Fibroblast of lung (primary cell): ENCODE measurements at regions not wholly inside any gene's neighbourhood (a gene's known extent, or its start where the extent isn't known, plus 50 kb on each side); places are given as distances from the start of the nearest gene placed in this dataset.

Source experiments
- DNase-seq, 2 donors: peaks; one replicate each; pipeline versions ENCODE4 v3.0.0 to v3.0.0-alpha.2; 2010; ENCODE audit warnings: low read depth in 2 of 2
- H2AFZ ChIP-seq: 2 replicates; pipeline ENCODE4 v1.5.1; 2012; ENCODE audit warnings: low read length, control low read depth, inconsistent platforms
- H3K27ac ChIP-seq: 2 replicates; pipeline ENCODE4 v1.5.1; 2011; ENCODE audit warnings: low read length, control low read depth; ENCODE audit not compliant: insufficient read depth
- H3K27me3 ChIP-seq: 2 replicates; pipeline ENCODE4 v1.5.1; 2011; ENCODE audit warnings: mild to moderate bottlenecking, low read length; ENCODE audit not compliant: control insufficient read depth, insufficient read depth
- H3K36me3 ChIP-seq: 2 replicates; pipeline ENCODE4 v1.5.1; 2011; ENCODE audit warnings: low read length; ENCODE audit not compliant: control insufficient read depth, insufficient read depth
- H3K4me1 ChIP-seq: 2 replicates; pipeline ENCODE4 v1.5.1; 2011; ENCODE audit warnings: low read length; ENCODE audit not compliant: control insufficient read depth, insufficient read depth; ENCODE audit errors: extremely low read depth
- H3K4me2 ChIP-seq: 2 replicates; pipeline ENCODE4 v1.5.1; 2011; ENCODE audit warnings: low read length, control low read depth; ENCODE audit not compliant: insufficient read depth; ENCODE audit errors: extremely low read depth
- H3K4me3 ChIP-seq, 4 experiments: fragments of 200-600 bp in 1 of 4; sonication (generic) in 1 of 4; replicated peaks in 1 of 4; 2 replicates each; pipeline ENCODE4 v1.5.1; 2011 to 2016; ENCODE audit warnings: low read length in 4 of 4, low read depth in 3 of 4, mild to moderate bottlenecking in 3 of 4, control low read depth in 2 of 4, inconsistent platforms in 1 of 4, mixed read lengths in 1 of 4; ENCODE audit not compliant: insufficient read depth in 1 of 4; ENCODE audit errors: control extremely low read depth in 1 of 4
- H3K79me2 ChIP-seq: 2 replicates; pipeline ENCODE4 v1.5.1; 2012; ENCODE audit warnings: mild to moderate bottlenecking, low read length, inconsistent platforms; ENCODE audit not compliant: control insufficient read depth, insufficient read depth
- H3K9ac ChIP-seq: 2 replicates; pipeline ENCODE4 v1.5.1; 2011; ENCODE audit warnings: mild to moderate bottlenecking, low read length, control low read depth; ENCODE audit not compliant: insufficient read depth
- H3K9me3 ChIP-seq: 2 replicates; pipeline ENCODE4 v1.5.1; 2012; ENCODE audit warnings: low read depth, low read length; ENCODE audit not compliant: control insufficient read depth, insufficient read depth
- H4K20me1 ChIP-seq: 2 replicates; pipeline ENCODE4 v1.5.1; 2011; ENCODE audit warnings: low read length; ENCODE audit not compliant: control insufficient read depth, insufficient read depth; ENCODE audit errors: extremely low read depth
- EZH2 ChIP-seq: IDR thresholded peaks from 2 replicates; pipeline ENCODE4 v1.5.1; 2012; ENCODE audit warnings: low read length, control low read depth, mild to moderate bottlenecking; ENCODE audit errors: missing control alignments
- TF ChIP-seq, protein P1 (sequence below), 2 donors: IDR thresholded peaks in 1 of 2; conservative IDR thresholded peaks in 1 of 2; 1 replicate in 1 of 2; 2 replicates in 1 of 2; pipeline ENCODE4 v1.5.1; 2011 to 2012; ENCODE audit warnings: low read length in 2 of 2, control low read depth in 1 of 2, inconsistent platforms in 1 of 2, low read depth in 1 of 2, mild to moderate bottlenecking in 1 of 2

- Histone ChIP-seq H3K27me3 (no peaks in the 10 kb centered on the region), H3K4me3 (no peak overlapping the region), H3K4me2 (no peak overlapping the region), H3K4me1 (no peaks in the 10 kb centered on the region), H3K79me2 (no peaks in the 10 kb centered on the region), H3K9ac (no peak overlapping the region), H4K20me1 (no peaks in the 10 kb centered on the region), H3K27ac (no peak overlapping the region), H2AFZ (no peak overlapping the region), H3K36me3 (no peaks in the 10 kb centered on the region), H3K9me3 (no peaks in the 10 kb centered on the region)
- no peak for TF ChIP-seq EZH2
- TF ChIP-seq, protein P1, sequence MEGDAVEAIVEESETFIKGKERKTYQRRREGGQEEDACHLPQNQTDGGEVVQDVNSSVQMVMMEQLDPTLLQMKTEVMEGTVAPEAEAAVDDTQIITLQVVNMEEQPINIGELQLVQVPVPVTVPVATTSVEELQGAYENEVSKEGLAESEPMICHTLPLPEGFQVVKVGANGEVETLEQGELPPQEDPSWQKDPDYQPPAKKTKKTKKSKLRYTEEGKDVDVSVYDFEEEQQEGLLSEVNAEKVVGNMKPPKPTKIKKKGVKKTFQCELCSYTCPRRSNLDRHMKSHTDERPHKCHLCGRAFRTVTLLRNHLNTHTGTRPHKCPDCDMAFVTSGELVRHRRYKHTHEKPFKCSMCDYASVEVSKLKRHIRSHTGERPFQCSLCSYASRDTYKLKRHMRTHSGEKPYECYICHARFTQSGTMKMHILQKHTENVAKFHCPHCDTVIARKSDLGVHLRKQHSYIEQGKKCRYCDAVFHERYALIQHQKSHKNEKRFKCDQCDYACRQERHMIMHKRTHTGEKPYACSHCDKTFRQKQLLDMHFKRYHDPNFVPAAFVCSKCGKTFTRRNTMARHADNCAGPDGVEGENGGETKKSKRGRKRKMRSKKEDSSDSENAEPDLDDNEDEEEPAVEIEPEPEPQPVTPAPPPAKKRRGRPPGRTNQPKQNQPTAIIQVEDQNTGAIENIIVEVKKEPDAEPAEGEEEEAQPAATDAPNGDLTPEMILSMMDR (conservative IDR thresholded peaks at IDR 0.05 in 1 of 2, IDR thresholded peaks at IDR 0.05 in 1 of 2; ENCODE audit: low read depth in 1 of 2, low read length in 2 of 2): no peak
- no peak for DNase-seq
Measured at GRCh38 chr4:186813377-186814068, 89.9 kb upstream of the FAT1 start.

GRCh38 chr4:186814535-186815070 is 90.9 kb upstream of the FAT1 start:
- no peak overlapping the region for H3K27ac ChIP-seq
- H3K9ac ChIP-seq: no peak overlapping the region
- H3K4me2 ChIP-seq: no peak overlapping the region
- no peaks in the 10 kb centered on the region for H3K27me3 ChIP-seq
- no peaks in the 10 kb centered on the region for H3K4me1 ChIP-seq
- H3K36me3 ChIP-seq: no peaks in the 10 kb centered on the region
- H3K9me3 ChIP-seq: no peaks in the 10 kb centered on the region
- TF ChIP-seq EZH2: no peak
- TF ChIP-seq, protein P1 (conservative IDR thresholded peaks at IDR 0.05 in 1 of 2, IDR thresholded peaks at IDR 0.05 in 1 of 2; ENCODE audit: low read depth in 1 of 2, low read length in 2 of 2): no peak
- no peak overlapping the region for H2AFZ ChIP-seq
- no peaks in the 10 kb centered on the region for H3K79me2 ChIP-seq
- DNase-seq: no peak
- no peak overlapping the region for H3K4me3 ChIP-seq
- no peaks in the 10 kb centered on the region for H4K20me1 ChIP-seq

DNA sequence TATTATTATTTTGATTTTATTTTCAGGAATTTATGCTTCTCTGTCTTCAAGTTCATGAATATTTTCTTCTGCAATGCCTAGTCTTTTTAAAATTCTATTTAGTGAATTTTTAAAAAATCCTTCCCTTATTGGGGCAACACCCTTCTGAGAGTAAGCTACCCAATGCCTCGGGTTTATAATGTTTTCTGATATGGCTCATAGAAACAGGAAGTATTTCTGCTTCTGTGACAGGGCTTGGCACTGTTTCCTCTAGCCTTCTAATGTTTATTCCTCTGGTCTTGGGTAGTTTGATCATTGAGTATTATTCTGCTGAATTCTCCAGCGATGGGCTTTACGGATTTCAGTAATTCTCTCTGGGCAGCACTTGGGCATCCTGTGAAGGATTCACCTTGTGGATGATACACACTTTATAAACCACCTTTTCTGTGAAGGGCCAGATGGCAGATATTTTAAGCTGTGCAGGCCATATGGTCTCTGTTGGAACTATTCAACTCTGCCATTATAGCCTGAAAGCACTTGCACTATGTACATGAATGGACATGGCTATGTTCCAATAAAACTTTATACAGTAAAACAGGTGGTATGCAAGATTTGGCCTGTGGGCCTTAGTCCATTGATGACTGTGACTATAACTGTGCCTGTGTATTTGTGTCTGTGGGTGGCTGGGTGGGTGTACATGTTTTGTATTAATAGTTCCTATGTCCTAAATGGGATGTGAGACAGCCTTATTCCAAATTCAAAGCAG is 95.9 kb upstream of the FAT1 start:
- no peaks in the 10 kb centered on the region for H3K27me3 ChIP-seq
- no peaks in the 10 kb centered on the region for H3K79me2 ChIP-seq
- no peak overlapping the region for H3K4me2 ChIP-seq
- no peak for DNase-seq
- no peaks in the 10 kb centered on the region for H3K4me1 ChIP-seq
- no peak for TF ChIP-seq EZH2
- TF ChIP-seq, protein P1 (conservative IDR thresholded peaks at IDR 0.05 in 1 of 2, IDR thresholded peaks at IDR 0.05 in 1 of 2; ENCODE audit: low read depth in 1 of 2, low read length in 2 of 2): no peak
- H3K9me3 ChIP-seq: no peaks in the 10 kb centered on the region
- no peak overlapping the region for H2AFZ ChIP-seq
- H3K36me3 ChIP-seq: no peaks in the 10 kb centered on the region
- no peak overlapping the region for H3K9ac ChIP-seq
- no peak overlapping the region for H3K4me3 ChIP-seq
- H4K20me1 ChIP-seq: no peaks in the 10 kb centered on the region
- no peak overlapping the region for H3K27ac ChIP-seq
